SHP77 (cell line): ENCODE measurements at regions not wholly inside any gene's neighbourhood (a gene's known extent, or its start where the extent isn't known, plus 50 kb on each side); places are given as distances from the start of the nearest gene placed in this dataset.
A peak's percentile ranks its signal among the peaks of the same experiment; 100 is the strongest.

ENCODE experiments used
- DNase-seq, 2 experiments: peaks; one replicate each; lab custom pipeline; 2025; lab: John Stamatoyannopoulos, UW

DNA sequence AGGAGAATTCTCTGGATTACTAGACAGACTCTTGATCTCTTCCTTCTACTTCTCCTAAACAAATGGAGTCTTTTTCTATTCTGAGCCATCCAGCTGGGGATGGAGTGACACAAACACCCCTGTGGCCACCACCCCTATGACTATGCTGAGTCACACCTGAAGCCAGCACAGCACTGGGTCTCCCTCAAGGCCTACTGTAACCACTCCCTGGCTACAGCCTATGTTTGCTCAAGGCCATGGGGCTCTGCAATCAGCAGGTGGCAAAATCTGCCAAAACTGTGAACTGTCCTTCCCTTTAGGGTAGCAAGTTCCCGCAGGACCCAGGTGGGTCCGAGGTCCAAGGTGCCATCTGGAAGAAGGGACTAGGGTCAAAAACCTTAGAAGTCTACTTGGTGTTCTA is 132.3 kb downstream of the TINAG start:
- DNase-seq: no peak

DNA sequence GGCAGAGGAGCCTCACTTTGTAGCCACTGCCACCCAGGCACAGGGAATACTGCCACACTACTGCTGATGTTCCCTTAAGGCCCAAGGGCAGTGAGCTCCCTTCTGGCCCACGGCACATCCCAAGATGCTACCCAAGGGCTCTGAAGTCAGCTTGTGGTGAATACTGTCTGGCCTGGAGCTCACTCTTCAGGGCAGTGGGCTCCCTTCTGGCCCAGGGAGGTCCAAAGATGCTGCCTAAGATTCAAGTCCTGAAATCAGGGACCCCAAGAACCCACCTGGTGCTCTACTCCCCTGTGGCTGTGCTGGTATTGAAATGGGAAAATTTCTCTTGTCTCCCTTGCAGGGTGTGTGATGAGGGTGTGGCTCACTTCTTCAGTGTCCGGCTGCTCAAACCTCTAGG is 132.8 kb downstream of the TINAG start:
- no peak for DNase-seq

DNA sequence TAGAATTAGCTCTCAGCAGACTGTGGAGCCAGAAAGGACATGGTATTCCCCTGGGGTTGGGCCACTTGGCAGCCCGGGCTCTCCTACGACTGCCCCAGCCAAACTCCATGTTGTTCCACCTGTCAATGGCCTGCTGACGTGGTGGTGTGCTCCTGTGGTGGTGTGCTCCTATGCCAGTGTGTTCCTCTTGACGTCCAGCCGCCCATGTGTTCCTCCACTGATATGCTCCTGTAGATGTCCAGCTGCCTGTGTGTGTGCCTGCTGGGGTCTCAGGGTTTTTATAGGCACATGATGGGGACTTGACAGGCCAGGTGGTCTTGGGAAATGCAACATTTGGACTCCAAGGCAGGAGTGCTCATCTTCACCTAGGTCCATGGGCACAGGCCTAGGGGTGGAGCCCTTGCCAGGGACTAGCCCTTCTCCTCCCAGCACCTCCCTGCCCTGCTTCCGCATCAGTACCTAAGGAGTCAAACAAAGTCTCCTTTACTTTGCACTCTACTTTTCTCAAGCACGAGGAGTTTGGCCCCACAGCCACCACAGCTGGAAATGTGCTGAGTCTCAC is 133.5 kb downstream of the TINAG start:
- DNase-seq: no peak

DNA sequence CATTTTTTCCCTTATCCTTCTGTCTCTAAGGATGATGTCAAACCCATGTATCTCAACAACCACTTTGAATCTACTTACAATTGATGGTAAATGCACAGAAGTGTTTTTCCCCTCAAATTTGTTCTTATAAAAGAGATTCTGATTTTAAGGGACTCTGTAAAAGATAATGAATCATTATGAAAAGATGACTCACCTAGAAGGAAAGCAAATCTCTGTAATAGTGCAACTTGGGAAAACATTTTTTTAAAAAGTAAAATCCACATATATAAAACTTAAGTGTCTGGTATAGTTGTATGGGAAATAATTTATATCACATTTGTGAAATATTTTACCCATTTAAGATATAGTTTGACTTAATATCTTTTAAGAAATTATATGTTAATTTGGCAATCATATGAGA is 137.0 kb downstream of the TINAG start:
- DNase-seq: no peak

DNA sequence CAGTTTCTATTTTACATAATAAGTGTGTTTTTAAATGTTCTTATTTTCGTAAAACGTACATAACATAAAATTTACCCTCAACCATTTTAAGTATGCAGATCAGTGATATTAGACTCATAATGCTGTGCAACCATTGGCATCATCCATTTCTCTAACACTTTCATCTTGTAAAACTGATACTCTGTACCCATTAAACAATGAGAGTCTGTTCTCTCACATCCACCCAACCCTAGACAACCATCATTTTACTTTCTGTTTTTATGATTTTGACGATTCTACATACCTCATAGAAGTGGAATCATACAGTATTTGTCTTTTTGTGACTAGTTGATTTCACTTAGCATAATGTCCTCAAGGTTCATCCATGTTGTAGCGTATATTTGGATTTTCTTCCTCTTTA is 140.4 kb downstream of the TINAG start:
- no peak for DNase-seq

DNA sequence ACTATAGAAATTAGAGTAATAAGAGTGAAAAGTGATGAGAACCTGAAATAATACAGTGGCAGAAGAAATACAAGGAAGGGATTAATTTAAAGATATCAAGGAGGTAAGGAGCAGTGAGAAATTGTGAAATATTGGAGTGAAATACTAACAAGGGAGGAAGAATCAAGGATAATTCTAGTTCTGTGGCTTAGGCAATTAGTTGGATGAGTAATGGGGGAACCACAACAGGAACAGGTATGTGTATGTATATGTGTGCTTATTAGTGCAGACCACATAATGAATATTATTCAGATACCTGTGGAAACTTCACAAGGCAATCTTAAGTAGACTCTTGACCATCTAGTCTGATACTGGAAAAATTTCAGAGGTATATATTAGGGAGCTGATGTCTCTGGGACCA is 143.3 kb downstream of the TINAG start:
- no peak for DNase-seq

DNA sequence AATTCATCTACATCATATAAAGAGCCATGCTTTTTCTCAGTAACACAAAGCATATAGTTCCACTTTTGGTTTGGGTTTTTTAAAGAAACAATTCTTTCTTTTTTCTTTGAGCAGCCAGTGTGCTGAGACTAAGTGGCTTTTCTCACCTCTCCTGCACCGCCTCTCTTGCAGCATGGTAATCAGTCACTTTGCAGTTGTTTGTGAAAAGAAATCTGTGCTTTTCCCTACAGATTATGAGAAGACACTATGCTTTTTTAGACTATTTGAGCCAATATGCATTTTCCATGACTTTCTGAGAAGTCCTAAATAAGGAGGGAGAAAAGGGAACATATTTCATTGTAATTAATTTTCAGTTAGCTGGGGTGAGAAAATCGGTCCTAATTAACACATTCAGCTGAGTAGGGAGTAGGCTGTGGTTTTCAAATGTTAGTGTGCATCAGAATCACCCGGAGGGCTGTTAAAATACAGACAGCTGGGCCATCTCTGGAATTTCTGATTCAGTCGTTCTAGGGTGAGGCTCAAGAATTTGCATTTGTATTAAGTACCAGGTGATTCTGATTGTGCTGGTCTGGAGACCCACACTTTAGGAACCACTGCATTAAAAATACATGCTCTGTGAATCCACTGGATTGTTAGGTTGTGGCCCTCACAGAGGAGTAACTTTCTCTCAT is 155.2 kb downstream of the TINAG start:
- DNase-seq: no peak

DNA sequence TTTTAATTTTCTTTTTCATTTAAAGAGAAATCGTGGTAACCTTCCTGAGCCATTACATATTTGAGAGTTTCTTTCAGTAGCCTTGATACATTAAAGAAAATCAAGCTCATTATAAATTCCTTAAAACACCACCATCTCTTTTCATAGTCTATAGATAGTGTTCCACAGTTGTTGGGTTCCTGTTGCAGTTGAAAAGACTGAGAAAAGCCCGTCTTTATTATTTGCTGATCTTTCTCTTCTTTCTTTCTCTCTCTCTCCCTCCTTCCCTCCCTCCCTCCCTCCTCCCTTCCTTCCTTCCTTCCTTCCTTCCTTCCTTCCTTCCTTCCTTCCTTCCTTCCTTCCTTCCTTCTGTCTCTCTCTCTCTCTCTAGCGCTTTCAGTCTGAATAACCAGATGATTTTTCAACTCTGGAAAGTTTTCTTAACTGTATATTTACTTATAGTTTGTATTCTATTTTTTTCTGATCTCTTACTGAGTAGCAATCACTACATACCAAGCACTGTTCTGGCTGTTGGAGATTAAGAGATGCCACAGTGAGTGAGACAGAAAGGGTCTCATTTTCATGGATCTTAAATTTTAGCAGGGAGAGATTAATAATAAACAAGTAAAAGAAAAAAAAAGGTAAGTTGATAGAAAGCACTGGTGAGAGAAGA is 157.5 kb downstream of the TINAG start:
- DNase-seq: no peak

DNA sequence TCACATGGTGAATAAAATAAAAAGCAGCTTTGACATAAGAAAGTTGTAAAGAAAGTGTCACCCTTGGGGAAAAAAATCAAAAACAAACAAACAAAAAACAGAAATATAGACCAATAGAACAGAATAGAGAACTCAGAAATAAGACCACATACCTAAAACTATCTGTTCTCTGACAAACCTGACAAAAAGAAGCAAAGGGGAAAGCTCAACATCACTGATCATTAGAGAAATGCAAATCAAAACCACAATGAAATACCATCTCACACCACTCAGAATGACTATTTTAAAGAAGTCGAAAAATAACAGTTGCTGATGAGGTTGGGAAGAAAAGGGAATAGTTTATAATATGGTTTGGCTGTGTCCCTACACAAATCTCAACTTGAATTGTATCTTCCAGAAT is 159.1 kb downstream of the TINAG start:
- DNase-seq: no peak

DNA sequence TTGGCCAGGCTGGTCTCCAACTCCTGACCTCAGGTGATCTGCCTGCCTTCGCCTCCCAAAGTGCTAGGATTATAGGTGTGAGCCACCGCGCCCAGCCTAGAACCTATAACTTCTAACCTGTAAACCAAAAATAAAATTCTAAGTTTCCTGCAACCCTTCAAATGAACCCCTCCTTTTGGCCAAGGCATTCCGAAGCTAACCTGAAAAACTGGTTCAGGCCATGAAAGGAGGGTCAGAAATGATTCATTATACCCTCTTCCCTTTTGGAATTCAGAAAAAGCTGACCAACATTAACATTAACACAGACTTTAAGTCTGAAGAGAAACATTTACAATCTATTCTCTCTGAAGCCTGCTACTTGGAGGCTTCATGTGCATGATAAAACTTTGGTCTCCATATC is 165.1 kb downstream of the TINAG start:
- no peak for DNase-seq

DNA sequence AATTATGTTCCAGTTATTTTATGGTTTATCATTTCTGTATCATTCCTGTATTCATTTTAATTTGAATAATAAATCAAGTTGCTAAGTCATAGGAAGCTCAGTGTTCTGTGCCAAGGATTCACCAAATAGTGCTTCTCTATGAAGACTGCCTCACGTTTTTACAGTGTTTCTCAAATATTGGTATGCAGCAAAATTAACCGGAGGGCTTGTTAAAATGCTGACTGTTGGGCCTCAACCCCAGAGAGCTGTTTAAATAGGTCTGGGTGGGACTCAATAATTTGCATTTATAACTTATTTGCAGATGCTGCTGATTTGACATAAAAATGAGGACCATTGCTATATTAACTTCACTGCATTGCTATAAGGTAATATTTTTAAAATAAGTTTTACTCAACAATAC is 166.7 kb downstream of the TINAG start:
- no peak for DNase-seq

DNA sequence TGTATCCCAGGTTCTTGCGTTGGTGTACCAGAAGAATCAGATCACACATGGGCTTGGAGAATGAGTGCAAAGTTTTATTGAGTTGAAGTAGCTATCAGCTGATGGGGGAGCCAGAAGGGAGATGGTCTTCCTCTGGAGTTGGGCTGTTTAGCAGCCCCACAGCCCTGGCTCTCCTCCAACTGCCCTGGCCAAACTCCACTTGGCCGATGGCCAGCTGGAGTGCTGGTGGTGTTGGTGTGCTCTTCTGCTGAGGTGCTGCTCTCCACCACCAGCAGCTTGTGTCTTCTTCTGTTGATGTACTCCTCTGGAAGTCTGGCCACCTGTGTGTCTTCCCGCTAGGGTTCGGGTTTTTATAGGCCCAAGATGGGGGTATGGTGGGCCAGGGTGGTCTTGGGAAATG is 172.8 kb downstream of the TINAG start:
- peak; percentile 0 to 4 for DNase-seq

DNA sequence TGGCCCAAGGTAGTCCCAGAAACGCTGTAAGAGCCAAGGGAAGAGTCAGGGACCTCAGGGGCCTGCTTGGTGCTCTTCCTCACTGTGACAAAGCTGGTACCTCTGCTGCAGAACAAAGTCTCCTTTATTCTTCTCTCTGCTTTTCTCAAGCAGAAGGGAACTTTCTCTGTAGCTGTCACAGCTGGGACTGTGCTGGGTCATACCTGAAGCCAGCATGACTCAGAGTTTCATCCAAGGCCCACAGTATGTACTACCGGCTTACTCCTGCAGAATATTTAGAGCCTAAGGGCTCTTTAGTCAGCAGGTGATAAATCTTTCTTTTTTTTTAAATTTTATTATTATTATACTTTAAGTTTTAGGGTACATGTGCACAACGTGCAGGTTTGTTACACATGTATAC is 183.2 kb downstream of the TINAG start:
- no peak for DNase-seq

DNA sequence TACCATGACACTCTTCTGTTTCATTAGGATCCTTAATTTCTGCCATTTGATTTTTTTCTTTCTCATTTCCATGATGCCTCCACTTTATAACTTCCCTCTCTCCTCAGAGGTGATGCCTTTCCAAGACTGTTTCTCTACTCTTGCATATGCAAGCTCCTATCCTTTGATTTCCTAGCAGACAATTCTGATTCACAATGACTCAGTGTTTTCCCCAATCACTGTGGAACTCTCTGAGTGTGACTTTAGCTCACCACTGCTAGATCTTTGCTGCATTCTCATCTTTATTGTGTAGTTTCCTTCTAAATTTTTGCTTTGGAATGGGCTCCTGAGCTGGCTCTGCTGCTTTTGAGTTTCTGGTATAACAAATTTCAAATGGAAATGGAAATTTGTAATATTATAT is 184.9 kb downstream of the TINAG start:
- no peak for DNase-seq

DNA sequence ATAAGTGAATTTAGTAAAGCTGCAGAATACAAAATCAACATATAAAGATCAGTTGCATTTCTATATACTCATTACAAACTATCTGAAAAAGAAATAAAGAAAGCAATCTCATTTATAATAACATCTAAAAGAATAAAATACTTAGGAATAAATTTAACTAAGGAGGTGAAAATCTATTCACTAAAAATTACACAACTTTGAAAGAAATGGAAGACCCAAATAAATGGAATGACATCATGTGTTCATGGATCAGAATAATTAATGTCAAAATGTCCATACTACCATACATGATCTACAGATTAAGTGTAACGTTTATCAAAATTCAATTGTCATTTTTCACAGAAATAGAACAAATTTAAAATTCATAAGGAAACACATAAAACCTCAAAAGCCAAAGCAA is 194.9 kb downstream of the TINAG start:
- no peak for DNase-seq

DNA sequence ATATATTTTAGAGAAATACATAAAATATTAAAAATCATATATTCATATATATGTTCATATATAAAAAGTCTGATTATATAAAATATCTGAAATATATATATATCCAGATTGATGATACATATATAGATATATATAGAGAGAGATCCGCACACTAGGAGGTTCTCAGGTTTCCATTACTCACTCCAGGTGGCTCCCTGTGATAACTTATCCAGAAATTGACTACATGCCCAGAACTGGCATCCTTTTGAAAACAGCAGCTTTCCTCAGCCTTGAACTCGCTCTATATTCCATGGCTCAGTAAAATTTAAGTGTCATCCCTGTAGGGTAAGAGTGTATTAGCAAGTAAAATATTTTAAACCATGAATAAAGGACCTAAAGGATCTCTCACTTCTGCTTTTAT is 206.8 kb downstream of the TINAG start:
- DNase-seq: peak in 1 of 2 experiments; percentile 3

DNA sequence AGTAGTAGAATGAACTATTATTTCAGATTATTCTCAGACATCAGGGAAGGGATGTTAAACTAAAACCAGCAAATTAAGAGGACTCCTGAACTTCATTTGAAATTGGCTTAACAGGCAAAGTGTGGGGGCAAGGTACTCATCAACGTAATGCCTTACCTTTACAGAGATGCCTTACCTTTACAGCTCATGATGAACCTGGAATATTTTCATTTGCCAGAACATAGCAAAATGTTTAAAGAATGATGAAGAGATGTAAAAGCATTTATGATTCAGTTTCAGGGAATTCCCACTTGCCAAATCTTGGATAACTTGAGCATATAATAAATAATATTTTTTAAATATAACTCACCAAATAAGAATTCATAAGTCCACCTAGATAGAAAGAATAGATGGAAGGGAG is 207.5 kb downstream of the TINAG start:
- DNase-seq: no peak

DNA sequence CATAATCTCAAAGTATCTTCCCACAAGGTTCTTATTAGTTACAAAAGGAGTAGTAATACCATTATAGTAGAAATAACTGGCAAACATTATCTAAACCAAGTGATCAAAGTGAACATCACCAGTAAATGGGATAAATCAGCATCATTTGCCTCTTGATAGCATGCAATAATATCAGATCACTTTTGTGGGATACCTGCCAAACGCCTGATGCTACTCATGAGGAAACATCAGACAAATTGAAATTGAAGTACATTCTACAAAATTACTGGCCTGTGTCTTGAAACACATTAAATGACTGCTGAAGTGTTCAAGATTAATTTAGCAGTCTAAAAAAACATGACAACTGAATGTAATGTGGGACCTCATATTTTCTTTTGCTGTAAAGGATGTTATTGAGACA is 208.1 kb downstream of the TINAG start:
- DNase-seq: no peak

DNA sequence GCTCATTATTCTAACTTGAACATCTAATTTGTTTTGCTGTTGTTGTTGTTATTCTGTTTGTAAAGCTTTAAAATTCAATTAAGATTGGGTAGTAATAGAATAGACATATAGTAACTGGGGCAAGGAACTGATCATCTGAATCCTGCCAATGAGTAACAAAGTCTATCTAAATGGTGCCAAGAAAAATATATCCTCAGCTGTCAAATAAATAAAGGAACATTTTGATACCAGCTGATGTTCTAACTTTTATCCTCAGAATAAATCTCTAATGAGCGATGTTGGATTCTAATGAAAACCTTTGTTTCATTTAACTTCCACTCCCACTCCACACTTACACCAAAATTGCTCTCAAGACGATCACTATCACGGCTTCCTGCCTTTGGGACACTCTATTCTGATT is 210.9 kb downstream of the TINAG start:
- DNase-seq: no peak

DNA sequence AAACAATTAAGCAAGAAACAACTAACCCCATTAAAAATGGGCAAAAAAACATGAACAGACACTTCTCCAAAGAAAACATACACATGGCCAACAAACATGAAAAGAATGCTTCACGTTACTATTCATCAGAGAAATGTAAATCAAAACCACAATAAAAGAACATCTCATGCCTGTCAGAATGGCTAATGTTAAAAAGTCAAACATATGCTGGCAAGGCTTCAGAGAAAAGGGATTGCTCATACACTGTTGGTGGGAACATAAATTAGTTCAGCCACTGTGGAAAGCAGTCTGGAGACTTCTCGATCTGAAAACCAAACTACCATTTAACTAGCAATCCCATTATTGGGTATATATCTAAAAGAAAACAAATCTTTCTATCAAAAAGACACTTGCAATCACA is 217.5 kb downstream of the TINAG start:
- DNase-seq: no peak

DNA sequence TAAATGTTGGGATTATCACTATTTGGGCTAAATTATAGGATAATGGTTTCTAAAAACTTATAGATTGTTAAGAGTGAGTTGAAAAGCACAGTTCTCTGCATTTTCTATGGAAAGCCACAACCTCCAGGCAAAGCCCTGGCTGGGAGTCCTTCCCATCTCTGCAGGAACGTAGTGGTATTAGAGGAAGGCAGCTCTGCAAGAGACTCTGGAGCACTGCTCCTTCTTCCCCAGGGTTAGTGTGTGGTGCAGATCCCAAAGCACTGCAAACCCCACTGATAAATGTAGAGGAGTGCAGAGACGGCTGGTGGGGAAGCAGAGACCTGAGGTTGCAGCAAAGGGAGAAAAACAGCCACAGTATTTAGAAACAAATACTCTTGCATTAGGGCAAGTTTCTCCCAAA is 225.3 kb downstream of the TINAG start:
- DNase-seq: no peak

DNA sequence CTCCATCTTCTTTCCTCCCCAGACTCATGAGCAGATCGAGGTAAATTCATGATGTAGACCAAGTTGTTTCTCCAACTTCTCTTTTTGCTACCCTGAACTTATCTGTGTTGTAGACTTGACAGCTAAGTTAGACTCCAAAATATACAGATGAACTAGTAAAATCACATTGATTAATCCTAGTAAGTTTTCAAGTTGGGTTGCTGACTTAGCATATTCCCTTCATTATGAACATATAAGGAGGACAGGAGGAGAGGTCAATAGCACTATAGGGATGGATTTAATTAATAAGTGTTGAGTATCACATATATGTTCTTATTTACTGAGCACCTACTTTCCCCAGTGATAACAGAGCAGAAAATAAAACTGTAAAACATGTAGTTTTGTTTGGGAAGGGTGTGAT is 227.3 kb downstream of the TINAG start:
- no peak for DNase-seq

DNA sequence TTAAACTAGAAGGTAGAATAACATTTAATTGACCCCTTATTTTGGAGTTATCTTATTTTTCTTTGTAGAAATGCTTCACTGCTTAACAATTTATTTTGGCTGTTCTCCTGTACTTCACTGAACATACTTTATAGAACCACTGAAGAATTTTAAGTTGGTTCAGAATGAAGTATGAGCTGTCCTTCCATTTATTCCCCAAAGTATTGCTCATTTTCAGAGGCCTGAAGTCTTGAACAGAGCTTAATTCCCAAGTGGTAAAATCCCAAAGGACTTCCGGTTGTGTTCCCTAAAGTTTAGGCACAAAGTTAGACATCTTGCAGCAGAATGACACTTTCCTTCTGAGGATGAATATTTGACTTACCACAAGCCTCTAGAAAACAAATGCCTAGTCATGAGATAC is 233.3 kb downstream of the TINAG start:
- no peak for DNase-seq

DNA sequence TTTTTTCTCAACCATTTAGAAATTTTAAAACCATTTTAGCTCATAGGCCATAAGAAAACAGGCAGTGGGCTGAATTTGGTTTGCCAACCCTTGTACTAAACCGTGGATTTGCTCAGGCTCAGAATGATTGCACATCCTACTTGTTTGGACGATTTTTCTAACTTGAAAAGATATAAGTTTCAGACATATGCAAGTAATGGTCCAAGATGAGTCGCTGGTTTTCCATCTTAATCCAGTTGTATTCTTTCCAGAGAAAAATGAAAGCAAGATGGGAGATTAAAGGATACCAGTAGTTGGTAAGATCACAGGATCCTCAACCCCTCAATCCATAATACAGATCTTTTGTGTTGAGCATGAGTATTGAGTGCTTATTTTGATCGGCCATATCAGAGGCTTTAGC is 250.9 kb downstream of the TINAG start:
- no peak for DNase-seq
